K562 (cell line): ENCODE measurements at regions not wholly inside any gene's neighbourhood (a gene's known extent, or its start where the extent isn't known, plus 50 kb on each side); places are given as distances from the start of the nearest gene placed in this dataset.

Experiments
- ATAC-seq: fragments of 200-7000 bp; cut with Tn5 transposase; 3 replicates; pipeline ENCODE4 v1.9.1; 2020; ENCODE audit warnings: moderate library complexity
- BruUV-seq: library from RNA; stranded (reverse); fragments of 400-500 nt; replicated peaks from 2 replicates; lab custom pipeline; 2021; lab: Mats Ljungman, UMichigan
- CTCF ChIA-PET: fragments of 300-600 bp; formaldehyde crosslinking; extraction: SDS; loops from one replicate; lab custom pipeline; 2021; ENCODE audit warnings: low intra/inter-chr PET ratio; lab: Yijun Ruan, JAX
- POLR2A ChIA-PET: fragments of 300-600, 350-650 bp; sonication (Branson Sonifier 250); formaldehyde crosslinking; extraction: SDS; loops from one replicate; lab custom pipeline; 2021; ENCODE audit warnings: antibody characterized with exemption, inconsistent platforms; lab: Yijun Ruan, JAX
- DNase-seq, 4 experiments: peaks; one replicate each; pipeline versions ENCODE4 v3.0.0 to v3.0.0-alpha.2; 2011 to 2018; ENCODE audit warnings: low spot score in 3 of 4, mixed read lengths in 3 of 4; ENCODE audit errors: extremely low read depth in 1 of 4
- FAIRE-seq: peaks from 2 replicates; lab custom pipeline; 2011; peaks lifted over from hg19 to GRCh38; lab: Jason Lieb, UNC
- H2AFZ ChIP-seq: 2 replicates; pipeline ENCODE4 v1.6.0; 2011; ENCODE audit warnings: low read depth, low read length, control low read depth, inconsistent platforms
- H3K27ac ChIP-seq: fragments of 200-600 bp; 3 replicates; pipeline ENCODE4 v1.8.0; 2011; ENCODE audit warnings: low read depth, mild to moderate bottlenecking, control low read depth, inconsistent platforms, low read length, moderate library complexity, mixed read lengths; ENCODE audit errors: extremely low read depth
- H3K27me3 ChIP-seq, 2 experiments: fragments of 300-600 bp in 1 of 2; 2 replicates in 1 of 2; 3 replicates in 1 of 2; pipeline versions ENCODE4 v1.6.0 to v1.8.0; 2011; ENCODE audit warnings: inconsistent platforms in 2 of 2, low read length in 2 of 2, mild to moderate bottlenecking in 1 of 2, mixed read lengths in 1 of 2, moderate library complexity in 1 of 2; ENCODE audit not compliant: control insufficient read depth in 2 of 2, insufficient read depth in 2 of 2
- H3K36me3 ChIP-seq: fragments of 300-600 bp; 3 replicates; pipeline ENCODE4 v1.8.0; 2011; ENCODE audit warnings: mild to moderate bottlenecking, low read length, inconsistent platforms; ENCODE audit not compliant: control insufficient read depth, insufficient read depth
- H3K4me1 ChIP-seq, 2 experiments: fragments of 200-600 bp in 1 of 2; replicated peaks in 1 of 2; 2 replicates in 1 of 2; 3 replicates in 1 of 2; pipeline versions ENCODE4 v1.5.1 to v1.8.0; 2011; ENCODE audit warnings: inconsistent platforms in 2 of 2, low read length in 2 of 2, mild to moderate bottlenecking in 1 of 2, mixed read lengths in 1 of 2, moderate library complexity in 1 of 2; ENCODE audit not compliant: control insufficient read depth in 2 of 2, insufficient read depth in 2 of 2
- H3K4me2 ChIP-seq: 2 replicates; pipeline ENCODE4 v1.6.1; 2011; ENCODE audit warnings: low read length, control low read depth, inconsistent platforms, mixed read lengths; ENCODE audit not compliant: insufficient read depth
- H3K4me3 ChIP-seq: fragments of 200-600 bp; sonication (generic), shearing (Covaris generic); 2 replicates; pipeline ENCODE4 v1.5.1; 2016; ENCODE audit warnings: control low read depth, inconsistent platforms
- H3K79me2 ChIP-seq: fragments of 200-600 bp; 3 replicates; pipeline ENCODE4 v1.8.0; 2011; ENCODE audit warnings: low read length, inconsistent platforms; ENCODE audit not compliant: control insufficient read depth, insufficient read depth
- H3K9ac ChIP-seq, 2 experiments: 2 replicates each; pipeline versions ENCODE4 v1.6.0 to v1.6.1; 2011; ENCODE audit warnings: low read depth in 2 of 2, low read length in 2 of 2, control low read depth in 1 of 2, inconsistent platforms in 1 of 2, mild to moderate bottlenecking in 1 of 2, mixed read lengths in 1 of 2; ENCODE audit not compliant: insufficient read depth in 1 of 2
- H3K9me1 ChIP-seq: one replicate; pipeline ENCODE4 v1.6.0; 2011; ENCODE audit warnings: inconsistent platforms, mild to moderate bottlenecking, low read length, moderate library complexity; ENCODE audit not compliant: control insufficient read depth, insufficient read depth
- H3K9me3 ChIP-seq: replicated peaks from 2 replicates; pipeline ENCODE4 v1.5.1; 2011; ENCODE audit warnings: low read depth, low read length, inconsistent platforms; ENCODE audit not compliant: control insufficient read depth, insufficient read depth
- H4K20me1 ChIP-seq: replicated peaks from 2 replicates; pipeline ENCODE4 v1.6.1; 2011; ENCODE audit warnings: low read length, inconsistent platforms, mixed read lengths; ENCODE audit not compliant: control insufficient read depth, insufficient read depth
- PYGO2 ChIP-seq: fragments of 450-650 bp; IDR thresholded peaks from 2 replicates; pipeline ENCODE4 v1.6.1; 2016; ENCODE audit warnings: mild to moderate bottlenecking, missing genetic modification characterization, moderate library complexity, missing compliant biosample characterization
- RAD21 ChIP-seq, 2 experiments: fragments of 250-450 bp in 1 of 2; fragments of 450-650 bp in 1 of 2; sonication (Bioruptor Pico) in 1 of 2; formaldehyde crosslinking in 1 of 2; IDR thresholded peaks in 1 of 2; conservative IDR thresholded peaks in 1 of 2; 2 replicates each; pipeline versions ENCODE4 v1.4.0 to v1.8.0; 2020 to 2022; ENCODE audit warnings: mild to moderate bottlenecking in 2 of 2, moderate library complexity in 1 of 2
- SIN3B ChIP-seq: fragments of 450-650 bp; IDR thresholded peaks from 2 replicates; pipeline ENCODE4 v1.6.1; 2017; ENCODE audit warnings: low read depth, mild to moderate bottlenecking, moderate library complexity
- XRCC5 ChIP-seq: fragments of 200-400 bp; formaldehyde crosslinking; IDR thresholded peaks from 2 replicates; pipeline ENCODE4 v1.6.1; 2017; ENCODE audit warnings: low read depth, mild to moderate bottlenecking, low read length
- ZBTB40 ChIP-seq, 2 experiments: fragments of 450-650 bp in 1 of 2; sonication (generic) in 1 of 2; formaldehyde crosslinking in 1 of 2; IDR thresholded peaks; 2 replicates each; pipeline versions ENCODE4 v1.7.1 to v1.9.0; 2016 to 2022; ENCODE audit warnings: inconsistent platforms in 1 of 2, mild to moderate bottlenecking in 1 of 2, missing genetic modification reagents in 1 of 2
- ZKSCAN8 ChIP-seq: fragments of 200-800 bp; sonication (Bioruptor generic); IDR thresholded peaks from 2 replicates; pipeline ENCODE4 v1.6.1; 2016; ENCODE audit warnings: missing genetic modification characterization, missing compliant biosample characterization
- ZNF280B ChIP-seq: fragments of 250-450 bp; sonication (Bioruptor Pico); IDR thresholded peaks from 2 replicates; pipeline ENCODE4 v1.5.1; 2021; ENCODE audit warnings: mild to moderate bottlenecking
- ZNF561 ChIP-seq: fragments of 450-650 bp; formaldehyde crosslinking; conservative IDR thresholded peaks from 2 replicates; pipeline ENCODE4 v1.4.0; 2020; ENCODE audit warnings: mild to moderate bottlenecking, moderate library complexity
- WGBS: fragments of 100-300 bp; shearing (Covaris generic); methylation state at CpG from one replicate; pipeline ENCODE4 v1.1.6; 2016; ENCODE audit warnings: low coverage, mixed read lengths; ENCODE audit not compliant: insufficient coverage; ENCODE audit errors: missing lambda C conversion rate; 5-methylcytosine and 5-hydroxymethylcytosine counted together
- in situ Hi-C: fragments of 300-500 bp; cut with MboI; formaldehyde crosslinking; loops from 4 replicates; pipeline ENCODE4 v1.15.0; 2018; ENCODE audit warnings: inconsistent platforms, mixed read lengths
- intact Hi-C: fragments of 100-400 bp; cut with micrococcal nuclease; formaldehyde crosslinking; loops from 2 replicates; pipeline ENCODE4 v1.14.2; 2022

GRCh38 chr12:132433641-132434395, 56.1 kb upstream of the FBRSL1 start:
- BruUV-seq, result no TSS peak
- intact Hi-C loops, result no loop called here
- peaks cover 2 to 63% of the 10 kb centered on the region in 2 experiments; a peak in 4 of 5 replicates for H3K4me1 ChIP-seq

More at GRCh38 chr12:132433641-132434395, 56.1 kb upstream of the FBRSL1 start:
- Histone ChIP-seq H3K79me2 (no peaks in the 10 kb centered on the region), H2AFZ (no peak overlapping the region), H3K27me3 (peaks cover 50 to 94% of the 10 kb centered on the region in 2 experiments), H3K27ac (no peak overlapping the region), H3K36me3 (no peaks in the 10 kb centered on the region), H3K4me2 (no peak overlapping the region), H3K9ac (no peak overlapping the region), H3K9me3 (no peaks in the 10 kb centered on the region), H3K4me3 (no peak overlapping the region), H4K20me1 (peaks cover 5% of the 10 kb centered on the region), H3K9me1 (no peaks in the 10 kb centered on the region)
- ATAC-seq, result no peak
- 5% methylated on average over 33 of the region's 35 CpGs for WGBS
- no peak for FAIRE-seq
- DNase-seq, result no peak
- in situ Hi-C loops, result no loop called here
- POLR2A ChIA-PET, result interaction anchor here (0.5 to 1.7 kb wide), 2 partner anchors 14 to 17 kb away, joined by 3 to 5 read pairs; no protein-coding TSS in a partner anchor
- CTCF ChIA-PET, result no interaction called here
- TF ChIP-seq XRCC5 (no peak), ZBTB40 (IDR thresholded peaks at IDR 0.05) (no peak), ZBTB40 (CRISPR knock-in tag; IDR thresholded peaks at IDR 0.05) (no peak), ZKSCAN8 (no peak), SIN3B (no peak), PYGO2 (tag) (no peak), RAD21 (CRISPR knock-in tag; conservative IDR thresholded peaks at IDR 0.05 in 1 of 2, IDR thresholded peaks at IDR 0.05 in 1 of 2) (no peak), ZNF561 (CRISPR knock-in tag) (no peak), ZNF280B (CRISPR knock-in tag) (no peak)
